ENCODE measurements at regions not wholly inside any gene's neighbourhood (a gene's known extent, or its start where the extent isn't known, plus 50 kb on each side); places are given as distances from the start of the nearest gene placed in this dataset.

DNA sequence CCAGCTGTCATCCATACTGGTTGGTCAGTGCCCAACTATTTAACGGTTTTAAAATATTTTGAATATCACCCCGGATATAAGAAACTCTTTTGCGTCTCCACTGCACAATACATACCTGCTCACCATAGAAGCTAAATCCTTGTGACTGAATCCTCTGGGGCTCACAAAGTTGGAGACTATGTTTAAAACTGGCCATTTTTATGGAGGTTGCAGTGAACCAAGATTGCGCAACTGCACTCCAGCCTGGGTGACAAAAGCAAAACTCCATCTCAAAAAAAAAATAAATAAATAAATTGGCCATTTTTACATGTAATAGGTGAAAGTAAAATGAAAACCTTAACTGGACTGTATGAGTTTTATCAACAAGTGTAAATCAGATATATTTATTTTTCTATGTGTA is 55.6 kb upstream of the TMEM17 start (continued):
- TF ChIP-seq EP300 (IDR thresholded peaks at IDR 0.05; ENCODE audit: borderline replicate concordance in 1 of 2, control insufficient read depth in 1 of 2, low read depth in 2 of 2, low read length in 2 of 2): no peak
- TF ChIP-seq, protein P1, sequence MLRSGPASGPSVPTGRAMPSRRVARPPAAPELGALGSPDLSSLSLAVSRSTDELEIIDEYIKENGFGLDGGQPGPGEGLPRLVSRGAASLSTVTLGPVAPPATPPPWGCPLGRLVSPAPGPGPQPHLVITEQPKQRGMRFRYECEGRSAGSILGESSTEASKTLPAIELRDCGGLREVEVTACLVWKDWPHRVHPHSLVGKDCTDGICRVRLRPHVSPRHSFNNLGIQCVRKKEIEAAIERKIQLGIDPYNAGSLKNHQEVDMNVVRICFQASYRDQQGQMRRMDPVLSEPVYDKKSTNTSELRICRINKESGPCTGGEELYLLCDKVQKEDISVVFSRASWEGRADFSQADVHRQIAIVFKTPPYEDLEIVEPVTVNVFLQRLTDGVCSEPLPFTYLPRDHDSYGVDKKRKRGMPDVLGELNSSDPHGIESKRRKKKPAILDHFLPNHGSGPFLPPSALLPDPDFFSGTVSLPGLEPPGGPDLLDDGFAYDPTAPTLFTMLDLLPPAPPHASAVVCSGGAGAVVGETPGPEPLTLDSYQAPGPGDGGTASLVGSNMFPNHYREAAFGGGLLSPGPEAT (IDR thresholded peaks at IDR 0.05; ENCODE audit: low read depth): no peak

DNA sequence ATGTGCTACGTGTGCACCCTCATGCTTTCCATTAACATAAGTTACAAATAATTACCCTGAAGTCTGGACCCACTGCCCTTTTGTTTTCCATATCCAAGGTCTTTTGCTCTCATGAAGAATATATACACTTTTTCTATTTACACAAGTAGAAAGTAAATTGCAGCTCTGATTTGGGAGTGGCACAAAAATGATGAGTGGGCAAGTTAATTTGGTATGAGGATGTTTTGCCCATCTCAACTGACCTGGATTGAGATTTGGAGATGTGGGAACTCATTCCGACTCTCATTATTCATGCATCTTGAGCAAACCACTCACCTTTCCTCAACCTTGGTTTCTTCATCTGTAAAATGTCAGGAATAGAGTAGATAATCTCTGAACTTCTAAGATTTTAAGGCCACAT is 53.6 kb upstream of the TMEM17 start:
- TF ChIP-seq SUZ12 (IDR thresholded peaks at IDR 0.05; ENCODE audit: unreplicated experiment) (no peak), JUNB (IDR thresholded peaks at IDR 0.05) (no peak), TBL1XR1 (IDR thresholded peaks at IDR 0.05; ENCODE audit: low read depth, low read length) (no peak), ASH2L (IDR thresholded peaks at IDR 0.05; ENCODE audit: borderline replicate concordance, low read depth) (no peak), SMC3 (IDR thresholded peaks at IDR 0.05; ENCODE audit: borderline replicate concordance, low read length) (no peak), CHD2 (IDR thresholded peaks at IDR 0.05; ENCODE audit: borderline replicate concordance, low read depth, low read length) (no peak), PAX5 (IDR thresholded peaks at IDR 0.05; ENCODE audit: borderline replicate concordance, low read depth, low read length) (no peak), SIN3A (IDR thresholded peaks at IDR 0.05; ENCODE audit: low read depth, low read length) (no peak), SP1 (IDR thresholded peaks at IDR 0.05; ENCODE audit: low read depth, low read length) (no peak), RUNX3 (IDR thresholded peaks at IDR 0.05; ENCODE audit: low read length) (no peak), TAF1 (IDR thresholded peaks at IDR 0.05; ENCODE audit: borderline replicate concordance, low read depth, low read length) (no peak), POLR2AphosphoS2 (IDR thresholded peaks at IDR 0.05; ENCODE audit: low read depth, low read length) (no peak), MYB (IDR thresholded peaks at IDR 0.05; ENCODE audit: borderline replicate concordance, low read depth, low read length) (no peak), FOS (IDR thresholded peaks at IDR 0.05; ENCODE audit: borderline replicate concordance, extremely low read depth, insufficient read length) (no peak), ETV6 (conservative IDR thresholded peaks at IDR 0.05 in 1 of 2, IDR thresholded peaks at IDR 0.05 in 1 of 2; ENCODE audit: borderline replicate concordance in 1 of 2, low read depth in 1 of 2) (no peak)
- TF ChIP-seq, protein P2, sequence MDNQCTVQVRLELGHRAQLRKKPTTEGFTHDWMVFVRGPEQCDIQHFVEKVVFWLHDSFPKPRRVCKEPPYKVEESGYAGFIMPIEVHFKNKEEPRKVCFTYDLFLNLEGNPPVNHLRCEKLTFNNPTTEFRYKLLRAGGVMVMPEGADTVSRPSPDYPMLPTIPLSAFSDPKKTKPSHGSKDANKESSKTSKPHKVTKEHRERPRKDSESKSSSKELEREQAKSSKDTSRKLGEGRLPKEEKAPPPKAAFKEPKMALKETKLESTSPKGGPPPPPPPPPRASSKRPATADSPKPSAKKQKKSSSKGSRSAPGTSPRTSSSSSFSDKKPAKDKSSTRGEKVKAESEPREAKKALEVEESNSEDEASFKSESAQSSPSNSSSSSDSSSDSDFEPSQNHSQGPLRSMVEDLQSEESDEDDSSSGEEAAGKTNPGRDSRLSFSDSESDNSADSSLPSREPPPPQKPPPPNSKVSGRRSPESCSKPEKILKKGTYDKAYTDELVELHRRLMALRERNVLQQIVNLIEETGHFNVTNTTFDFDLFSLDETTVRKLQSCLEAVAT (IDR thresholded peaks at IDR 0.05): no peak
- RAD21 ChIA-PET (ENCODE audit: unreplicated experiment): no interaction called here
- in situ Hi-C loops (cut with MboI): no loop called here

More for the DNA sequence above, 53.6 kb upstream of the TMEM17 start:
- no peak for DNase-seq (ENCODE audit: low read depth, low spot score)
- H3K27me3 ChIP-seq (replicated peaks in 1 of 2; ENCODE audit: control insufficient read depth in 2 of 2, insufficient read depth in 2 of 2, low read length in 1 of 2): no peaks in the 10 kb centered on the region
- ChIA-PET CTCF (interaction anchor here (1.2 to 1.7 kb wide), 2 partner anchors 17 to 103 kb away, joined by 3 to 5 read pairs; no protein-coding TSS in a partner anchor), SMC1A (ENCODE audit: uncharacterized antibody, unreplicated experiment) (no interaction called here), POLR2A (no interaction called here)
- 23% methylated on average over 2 of the region's 2 CpGs for WGBS (ENCODE audit: insufficient coverage, insufficient replicate concordance, low lambda C conversion rate, missing lambda C conversion rate)
- intact Hi-C loops (cut with micrococcal nuclease; ENCODE audit: unreplicated experiment): no loop called here
- no peaks in the 10 kb centered on the region for H3K36me3 ChIP-seq (ENCODE audit: control insufficient read depth in 2 of 2, insufficient read depth in 2 of 2, low read length in 1 of 2)
- no peak overlapping the region for H3K27ac ChIP-seq (ENCODE audit: control insufficient read depth, insufficient read depth)
- H3K4me3 ChIP-seq: no peak overlapping the region
- no peak overlapping the region for H3K9ac ChIP-seq (ENCODE audit: control insufficient read depth, insufficient read depth, low read length)
- H3K9me3 ChIP-seq (replicated peaks; ENCODE audit: control insufficient read depth, insufficient read depth, low read length): no peaks in the 10 kb centered on the region; the same call in 2 of the 3 replicates
- H3K79me2 ChIP-seq (ENCODE audit: control insufficient read depth, insufficient read depth, low read length): no peaks in the 10 kb centered on the region
- FAIRE-seq: no peak
- ATAC-seq: no peak
- no peak overlapping the region for H2AFZ ChIP-seq (ENCODE audit: control insufficient read depth, low read depth, low read length)
- no peak overlapping the region for H3K4me2 ChIP-seq (ENCODE audit: control insufficient read depth, insufficient read depth)
- H3K4me1 ChIP-seq (ENCODE audit: control insufficient read depth, insufficient read depth, low read length): no peaks in the 10 kb centered on the region
- BruUV-seq (replicated peaks): no TSS peak
- no peaks in the 10 kb centered on the region for H4K20me1 ChIP-seq (ENCODE audit: control insufficient read depth, insufficient read depth)

Measured in GM12878 (cell line).